ENCODE measurements at regions not wholly inside any gene's neighbourhood (a gene's known extent, or its start where the extent isn't known, plus 50 kb on each side); places are given as distances from the start of the nearest gene placed in this dataset.

DNA sequence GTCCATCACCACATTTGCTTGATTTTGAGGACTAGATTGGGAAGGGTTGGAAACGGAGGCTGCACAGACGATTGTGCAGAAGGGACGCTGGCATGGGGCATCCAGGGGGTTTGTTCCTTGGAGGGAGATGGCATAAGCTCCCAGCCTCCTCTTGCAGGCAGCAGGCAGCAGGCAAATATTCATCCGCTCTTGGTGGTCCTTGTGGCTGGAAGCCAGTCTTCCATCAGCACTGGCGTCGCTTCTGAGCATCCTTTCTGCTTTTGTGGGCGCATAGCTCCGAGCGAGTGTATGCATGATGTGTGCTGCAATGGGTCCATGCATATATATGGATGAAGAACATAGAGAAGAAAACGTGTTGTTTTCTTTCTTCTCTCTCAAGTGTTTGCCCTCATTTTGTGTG is 166.1 kb upstream of the NTM start:
- no peak for DNase-seq (ENCODE audit: extremely low spot score, unreplicated experiment)
- no peak overlapping the region for H3K4me3 Mint-ChIP-seq
- no peaks in the 10 kb centered on the region for H3K36me3 Mint-ChIP-seq
- H3K4me1 Mint-ChIP-seq (ENCODE audit: unreplicated experiment): no peaks in the 10 kb centered on the region
- no peaks in the 10 kb centered on the region for H3K9me3 Mint-ChIP-seq
- no peak for TF ChIP-seq CTCF (conservative IDR thresholded peaks at IDR 0.05)
- H3K27me3 Mint-ChIP-seq: peaks cover 9% of the 10 kb centered on the region
- H3K27ac Mint-ChIP-seq: no peak overlapping the region

- no peak for DNase-seq (ENCODE audit: extremely low spot score, unreplicated experiment)
- Mint-ChIP-seq H3K4me1 (ENCODE audit: unreplicated experiment) (no peaks in the 10 kb centered on the region), H3K27me3 (peaks cover 9% of the 10 kb centered on the region), H3K9me3 (no peaks in the 10 kb centered on the region), H3K36me3 (no peaks in the 10 kb centered on the region), H3K27ac (no peak overlapping the region), H3K4me3 (no peak overlapping the region)
- no peak for TF ChIP-seq CTCF (conservative IDR thresholded peaks at IDR 0.05)
Observed at GRCh38 chr11:131204765-131205380, 165.5 kb upstream of the NTM start.

GRCh38 chr11:131206671-131207070 is 163.7 kb upstream of the NTM start:
- H3K9me3 Mint-ChIP-seq: no peaks in the 10 kb centered on the region
- no peaks in the 10 kb centered on the region for H3K36me3 Mint-ChIP-seq
- H3K27ac Mint-ChIP-seq: no peak overlapping the region
- H3K4me3 Mint-ChIP-seq: no peak overlapping the region
- peaks cover 9% of the 10 kb centered on the region for H3K27me3 Mint-ChIP-seq
- H3K4me1 Mint-ChIP-seq (ENCODE audit: unreplicated experiment): no peaks in the 10 kb centered on the region
- no peak for TF ChIP-seq CTCF (conservative IDR thresholded peaks at IDR 0.05)
- DNase-seq (ENCODE audit: extremely low spot score, unreplicated experiment): no peak

DNA sequence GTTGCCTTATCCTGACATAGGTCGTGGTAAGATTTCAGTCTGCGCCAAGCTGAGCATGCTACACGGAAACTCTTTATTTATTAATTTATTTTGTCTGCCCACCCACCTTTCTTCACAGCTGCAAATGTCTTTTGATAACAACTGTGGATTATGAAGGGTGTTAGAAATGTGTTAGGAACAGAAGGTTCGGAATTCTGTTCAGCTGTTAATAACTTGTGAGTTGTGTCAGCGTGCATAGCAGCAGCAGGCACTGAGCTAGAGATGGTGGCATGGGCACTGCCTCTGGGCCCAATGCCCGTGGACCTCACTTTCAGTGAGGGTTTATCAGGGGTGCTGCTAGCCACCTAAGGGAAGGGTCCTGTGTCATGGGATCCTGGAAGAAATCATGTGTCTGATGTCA is 162.5 kb upstream of the NTM start:
- H3K4me1 Mint-ChIP-seq (ENCODE audit: unreplicated experiment): no peaks in the 10 kb centered on the region
- peaks cover 18% of the 10 kb centered on the region for H3K27me3 Mint-ChIP-seq
- DNase-seq (ENCODE audit: extremely low spot score, unreplicated experiment): no peak
- H3K27ac Mint-ChIP-seq: no peak overlapping the region
- no peaks in the 10 kb centered on the region for H3K9me3 Mint-ChIP-seq
- H3K36me3 Mint-ChIP-seq: no peaks in the 10 kb centered on the region
- no peak overlapping the region for H3K4me3 Mint-ChIP-seq
- no peak for TF ChIP-seq CTCF (conservative IDR thresholded peaks at IDR 0.05)

GRCh38 chr11:131217313-131218310 is 152.8 kb upstream of the NTM start:
- Mint-ChIP-seq H3K9me3 (no peaks in the 10 kb centered on the region), H3K27ac (no peak overlapping the region), H3K4me1 (ENCODE audit: unreplicated experiment) (peaks cover 21% of the 10 kb centered on the region), H3K27me3 (peaks cover 18% of the 10 kb centered on the region), H3K36me3 (no peaks in the 10 kb centered on the region), H3K4me3 (no peak overlapping the region)
- DNase-seq (ENCODE audit: extremely low spot score, unreplicated experiment): no peak
- TF ChIP-seq CTCF (conservative IDR thresholded peaks at IDR 0.05): peak; percentile 35
